Pancreas (tissue), 10 donors: ENCODE measurements at regions not wholly inside any gene's neighbourhood (a gene's known extent, or its start where the extent isn't known, plus 50 kb on each side); places are given as distances from the start of the nearest gene placed in this dataset.

Source experiments
- ATAC-seq, 4 donors: fragments of 200-7000 bp; cut with Tn5 transposase; one replicate each; pipeline versions ENCODE4 v1.8.0 to v1.9.1; 2020; ENCODE audit warnings: mild to moderate bottlenecking in 4 of 4, moderate library complexity in 4 of 4
- DNase-seq, 6 donors: peaks; one replicate each; pipeline ENCODE4 v3.0.0-alpha.2; 2020
- FAIRE-seq: peaks from 2 replicates; lab custom pipeline; 2012; peaks lifted over from hg19 to GRCh38; lab: Jason Lieb, UNC
- H3K27ac ChIP-seq, 4 donors: fragments of 200-600 bp; sonication (generic); 1 replicate in 3 of 4; 2 replicates in 1 of 4; pipeline versions ENCODE4 v1.5.0 to v1.8.0; 2020
- H3K27me3 ChIP-seq, 4 donors: fragments of 200-600 bp; one replicate each; pipeline ENCODE4 v1.8.0; 2021
- H3K36me3 ChIP-seq, 3 donors: fragments of 200-600 bp; sonication (generic) in 1 of 3; one replicate each; pipeline versions ENCODE4 v1.5.0 to v1.8.0; 2020 to 2021
- H3K4me1 ChIP-seq, 3 donors: fragments of 200-600 bp; one replicate each; pipeline ENCODE4 v1.8.0; 2021
- H3K4me3 ChIP-seq, 4 donors: fragments of 200-600 bp; sonication (generic) in 2 of 4; one replicate each; pipeline versions ENCODE4 v1.5.0 to v1.8.0; 2020 to 2021
- H3K9me3 ChIP-seq, 4 donors: fragments of 200-600 bp; one replicate each; pipeline ENCODE4 v1.8.0; 2021
- WGBS, 2 donors: extraction: QIAGEN DNeasy Blood & Tissue Kit; methylation state at CpG; one replicate each; pipeline ENCODE4 v1.1.7; 2013; 5-methylcytosine and 5-hydroxymethylcytosine counted together
- intact Hi-C, 3 donors: fragments of 100-400 bp; cut with DNase I; formaldehyde crosslinking; loops; one replicate each; pipeline versions ENCODE4 v1.11.1 to v1.14.2; 2022
- TF ChIP-seq, protein P1 (sequence below), 4 donors: fragments of 200-600 bp; sonication (generic) in 3 of 4; IDR thresholded peaks; one replicate each; pipeline versions ENCODE4 v1.5.0 to v1.8.0; 2021; ENCODE audit warnings: antibody characterized with exemption in 4 of 4
- donor health status: healthy with polysubstance abuse.
- donor health status: DM: no; HTN: no; CAD: no; lungs with moderate emphysema.
- donor health status: DM: no; HTN: no; CAD: no.
- donor health status: control.
- donor health status: control.
- donor health status: Bipolar disorder and iron deficiency.
- donor health status: DM: yes; HTN: yes; CAD: no.
- donor health status: DM: no; HTN: no; CAD: no.
- donor health status: DM: no; HTN: no; CAD: no.
- donor health status: DM: yes; HTN: yes; CAD: no.

DNA sequence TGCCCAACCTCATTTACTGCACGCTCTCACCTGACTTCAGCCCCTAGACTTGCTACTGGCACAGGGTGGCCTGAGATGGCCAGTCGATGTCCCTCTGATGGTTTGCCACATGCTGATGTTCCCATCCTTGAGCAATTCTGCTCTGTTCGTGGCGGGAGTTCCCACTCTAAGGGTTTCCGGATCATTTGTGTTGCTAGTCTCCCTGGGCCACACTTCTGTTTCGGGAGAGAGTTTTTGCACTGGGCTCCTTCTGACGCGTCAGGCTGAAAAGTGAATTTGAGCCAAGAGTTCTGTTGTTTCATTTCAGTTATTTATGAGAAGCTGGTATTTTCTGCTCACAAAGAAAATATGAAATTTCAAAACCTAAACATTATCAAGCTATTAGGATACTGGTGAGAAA, 597.7 kb downstream of the BNC2 start:
- FAIRE-seq (no peak), DNase-seq (no peak), ATAC-seq (peak in 1 of 4 donors; percentile 40)
- intact Hi-C loops: no loop called here
- Histone ChIP-seq H3K9me3 (no peaks in the 10 kb centered on the region), H3K27me3 (no peaks in the 10 kb centered on the region), H3K4me3 (no peak overlapping the region), H3K4me1 (no peaks in the 10 kb centered on the region), H3K27ac (no peak overlapping the region), H3K36me3 (no peaks in the 10 kb centered on the region)
- TF ChIP-seq, protein P1, sequence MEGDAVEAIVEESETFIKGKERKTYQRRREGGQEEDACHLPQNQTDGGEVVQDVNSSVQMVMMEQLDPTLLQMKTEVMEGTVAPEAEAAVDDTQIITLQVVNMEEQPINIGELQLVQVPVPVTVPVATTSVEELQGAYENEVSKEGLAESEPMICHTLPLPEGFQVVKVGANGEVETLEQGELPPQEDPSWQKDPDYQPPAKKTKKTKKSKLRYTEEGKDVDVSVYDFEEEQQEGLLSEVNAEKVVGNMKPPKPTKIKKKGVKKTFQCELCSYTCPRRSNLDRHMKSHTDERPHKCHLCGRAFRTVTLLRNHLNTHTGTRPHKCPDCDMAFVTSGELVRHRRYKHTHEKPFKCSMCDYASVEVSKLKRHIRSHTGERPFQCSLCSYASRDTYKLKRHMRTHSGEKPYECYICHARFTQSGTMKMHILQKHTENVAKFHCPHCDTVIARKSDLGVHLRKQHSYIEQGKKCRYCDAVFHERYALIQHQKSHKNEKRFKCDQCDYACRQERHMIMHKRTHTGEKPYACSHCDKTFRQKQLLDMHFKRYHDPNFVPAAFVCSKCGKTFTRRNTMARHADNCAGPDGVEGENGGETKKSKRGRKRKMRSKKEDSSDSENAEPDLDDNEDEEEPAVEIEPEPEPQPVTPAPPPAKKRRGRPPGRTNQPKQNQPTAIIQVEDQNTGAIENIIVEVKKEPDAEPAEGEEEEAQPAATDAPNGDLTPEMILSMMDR (IDR thresholded peaks at IDR 0.05): no peak
- WGBS, 2 donors: 84 to 90% methylated on average over 8 of the region's 8 CpGs

DNA sequence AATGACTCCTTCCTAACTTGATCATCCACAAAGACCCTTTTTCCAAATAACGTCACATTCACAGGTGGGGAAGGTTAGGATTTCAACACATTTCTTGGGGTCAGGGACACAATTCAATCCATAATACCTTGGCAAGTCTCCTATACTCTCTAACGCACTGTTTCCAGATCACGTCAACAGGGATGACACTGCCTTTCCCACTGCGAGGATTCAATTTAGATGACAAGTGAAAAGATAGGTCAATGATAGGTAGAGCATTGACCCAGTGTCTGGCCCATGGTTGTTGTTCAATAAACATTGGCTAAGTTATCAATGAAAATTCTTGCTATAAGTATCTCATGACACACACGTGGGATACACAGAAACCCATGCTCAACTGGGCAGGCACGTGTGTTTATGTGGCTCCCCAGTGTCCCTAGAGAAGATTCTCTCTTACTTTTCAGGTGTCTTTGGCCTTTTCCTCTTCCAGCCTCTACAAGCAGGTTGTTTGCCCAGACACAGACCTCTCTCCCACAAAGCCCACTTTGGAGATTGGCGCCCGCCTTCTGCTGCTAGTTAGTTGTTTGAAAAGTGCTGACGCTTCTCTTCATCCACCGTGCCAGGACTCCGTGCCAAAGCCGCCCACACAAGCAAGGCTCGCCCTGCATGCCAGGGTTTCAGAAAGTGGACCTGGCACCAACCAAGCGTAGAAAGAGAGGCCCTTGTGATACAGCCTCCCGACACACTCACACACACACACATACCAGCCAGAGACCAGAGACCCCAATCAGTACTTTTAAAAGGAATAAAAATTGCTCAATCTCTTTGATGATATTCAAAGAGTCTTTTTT, 594.5 kb downstream of the BNC2 start:
- Histone ChIP-seq H3K36me3 (no peaks in the 10 kb centered on the region), H3K4me1 (no peaks in the 10 kb centered on the region), H3K4me3 (no peak overlapping the region), H3K27ac (no peak overlapping the region), H3K9me3 (no peaks in the 10 kb centered on the region), H3K27me3 (no peaks in the 10 kb centered on the region)
- no peak for FAIRE-seq
- DNase-seq: no peak
- intact Hi-C loops: no loop called here
- ATAC-seq: no peak
- TF ChIP-seq, protein P1 (IDR thresholded peaks at IDR 0.05): no peak
- WGBS, 2 donors: 84 to 90% methylated on average over 15 of the region's 15 CpGs

DNA sequence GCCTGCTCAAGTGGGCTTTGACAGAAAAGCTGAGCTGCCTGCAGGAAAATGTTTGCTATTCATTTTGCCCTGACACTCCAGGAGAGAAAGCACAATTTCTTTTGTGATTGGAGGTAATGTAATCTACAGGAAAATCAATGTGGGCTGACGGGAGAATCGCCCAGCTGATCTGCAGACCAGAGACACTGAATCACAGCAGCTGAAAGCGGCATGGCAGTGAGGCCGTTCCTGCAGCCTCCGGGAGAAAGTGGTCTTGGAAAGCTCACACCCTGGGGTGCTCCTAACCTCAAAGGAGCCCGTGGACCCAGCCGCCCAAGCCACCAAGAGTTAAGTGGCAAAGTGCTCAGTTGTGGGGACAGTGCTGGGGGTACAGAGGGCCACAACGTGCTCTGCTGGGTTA, 593.6 kb downstream of the BNC2 start:
- Histone ChIP-seq H3K27ac (no peak overlapping the region), H3K36me3 (no peaks in the 10 kb centered on the region), H3K9me3 (no peaks in the 10 kb centered on the region), H3K4me3 (no peak overlapping the region), H3K4me1 (no peaks in the 10 kb centered on the region), H3K27me3 (no peaks in the 10 kb centered on the region)
- FAIRE-seq: no peak
- intact Hi-C loops: no loop called here
- DNase-seq: no peak
- TF ChIP-seq, protein P1 (IDR thresholded peaks at IDR 0.05): no peak
- ATAC-seq: no peak
- 68 to 77% methylated on average over 8 of the region's 8 CpGs for WGBS, 2 donors

DNA sequence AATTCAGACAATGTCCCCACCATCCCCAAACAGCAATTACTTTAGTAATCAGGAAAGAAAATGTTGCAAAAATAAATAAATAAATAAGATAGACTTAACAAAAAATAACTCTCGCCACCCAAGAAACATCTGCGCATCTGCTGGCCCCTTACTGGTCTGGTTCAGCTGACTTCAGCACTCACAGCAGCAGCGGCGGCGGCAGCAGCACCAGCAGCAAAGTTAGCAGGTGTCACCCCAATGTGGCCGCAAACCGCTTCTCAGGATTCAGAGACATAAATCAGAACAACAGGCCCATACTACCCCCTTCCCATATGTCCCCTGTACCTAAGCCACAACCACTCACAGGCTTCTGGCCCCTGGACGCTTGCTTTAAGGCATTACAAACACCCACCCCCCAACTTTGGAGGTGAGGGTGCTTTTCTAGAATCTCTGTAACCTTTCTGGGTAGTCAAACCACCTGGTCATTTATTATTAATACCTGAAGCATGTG, 593.0 kb downstream of the BNC2 start:
- no peak overlapping the region for H3K27ac ChIP-seq
- ATAC-seq (no peak), DNase-seq (no peak), FAIRE-seq (no peak)
- H3K4me3 ChIP-seq: no peak overlapping the region
- H3K9me3 ChIP-seq: no peaks in the 10 kb centered on the region
- H3K36me3 ChIP-seq: no peaks in the 10 kb centered on the region
- no peaks in the 10 kb centered on the region for H3K4me1 ChIP-seq
- TF ChIP-seq, protein P1 (IDR thresholded peaks at IDR 0.05): no peak
- no peaks in the 10 kb centered on the region for H3K27me3 ChIP-seq
- 83 to 96% methylated on average over 8 of the region's 8 CpGs for WGBS, 2 donors
- intact Hi-C loops: no loop called here
